GM23338 (cell line): ENCODE measurements at regions not wholly inside any gene's neighbourhood (a gene's known extent, or its start where the extent isn't known, plus 50 kb on each side); places are given as distances from the start of the nearest gene placed in this dataset.

ENCODE experiments used
- ATAC-seq: fragments of 200-7000 bp; cut with Tn5 transposase; 3 replicates; pipeline ENCODE4 v1.9.1; 2020
- DNase-seq: peaks from one replicate; pipeline ENCODE4 v3.0.0-alpha.2; 2015; ENCODE audit warnings: low spot score
- H2AFZ ChIP-seq: fragments of 200-600 bp; sonication (generic); 2 replicates; pipeline ENCODE4 v1.8.0; 2016; ENCODE audit warnings: antibody characterized with exemption, mild to moderate bottlenecking, moderate library complexity
- H3F3A ChIP-seq: fragments of 200-600 bp; sonication (generic); replicated peaks from 2 replicates; pipeline ENCODE4 v1.8.0; 2017; ENCODE audit warnings: antibody characterized with exemption, mixed run types, low read depth
- H3K27ac ChIP-seq: fragments of 200-600 bp; sonication (generic); 2 replicates; pipeline ENCODE4 v1.6.1; 2016; ENCODE audit warnings: low read depth
- H3K27me3 ChIP-seq: fragments of 200-600 bp; sonication (generic); 2 replicates; pipeline ENCODE4 v1.8.0; 2016; ENCODE audit warnings: mild to moderate bottlenecking, mixed run types, moderate library complexity; ENCODE audit not compliant: insufficient read depth
- H3K36me3 ChIP-seq: fragments of 200-600 bp; sonication (generic); 2 replicates; pipeline ENCODE4 v1.8.0; 2016; ENCODE audit warnings: mild to moderate bottlenecking; ENCODE audit not compliant: insufficient read depth
- H3K4me1 ChIP-seq: fragments of 200-600 bp; sonication (generic); 2 replicates; pipeline ENCODE4 v1.8.0; 2016; ENCODE audit warnings: mild to moderate bottlenecking, moderate library complexity; ENCODE audit not compliant: insufficient read depth
- H3K4me2 ChIP-seq: fragments of 200-600 bp; sonication (generic); 2 replicates; pipeline ENCODE4 v1.7.1; 2017; ENCODE audit warnings: mixed run types
- H3K4me3 ChIP-seq: fragments of 200-600 bp; sonication (generic); 2 replicates; pipeline ENCODE4 v1.6.1; 2016; ENCODE audit warnings: mixed run types
- H3K79me2 ChIP-seq: fragments of 200-600 bp; sonication (generic); replicated peaks from 2 replicates; pipeline ENCODE4 v1.8.0; 2017; ENCODE audit warnings: mild to moderate bottlenecking; ENCODE audit not compliant: insufficient read depth
- H3K9me2 ChIP-seq: fragments of 200-600 bp; sonication (generic); 2 replicates; pipeline ENCODE4 v1.8.0; 2017; ENCODE audit not compliant: insufficient read depth
- H4K20me1 ChIP-seq: fragments of 200-600 bp; sonication (generic); replicated peaks from 2 replicates; pipeline ENCODE4 v1.8.0; 2017; ENCODE audit warnings: mild to moderate bottlenecking; ENCODE audit not compliant: insufficient read depth
- H3K27ac Mint-ChIP-seq: 2 replicates; pipeline ENCODE4 v1.8.0; 2020; ENCODE audit warnings: inconsistent platforms, mild to moderate bottlenecking, moderate library complexity, mixed read lengths
- H3K27me3 Mint-ChIP-seq: 3 replicates; pipeline ENCODE4 v1.8.0; 2022; ENCODE audit warnings: low read depth, mild to moderate bottlenecking, moderate library complexity, mixed read lengths, inconsistent platforms; ENCODE audit not compliant: insufficient read depth, poor library complexity
- H3K36me3 Mint-ChIP-seq: 3 replicates; pipeline ENCODE4 v1.8.0; 2021; ENCODE audit warnings: low read depth, mild to moderate bottlenecking, inconsistent platforms, moderate library complexity, mixed read lengths
- H3K4me1 Mint-ChIP-seq: 3 replicates; pipeline ENCODE4 v1.8.0; 2020; ENCODE audit warnings: mild to moderate bottlenecking, inconsistent platforms, mixed read lengths
- H3K4me3 Mint-ChIP-seq: 3 replicates; pipeline ENCODE4 v1.8.0; 2021; ENCODE audit warnings: moderate library complexity, mild to moderate bottlenecking, inconsistent platforms, mixed read lengths
- H3K9me3 Mint-ChIP-seq: 3 replicates; pipeline ENCODE4 v1.8.0; 2020; ENCODE audit warnings: moderate library complexity, mild to moderate bottlenecking, inconsistent platforms, mixed read lengths
- CREB1 ChIP-seq: fragments of 250-450 bp; sonication (Bioruptor Pico); IDR thresholded peaks from 2 replicates; pipeline ENCODE4 v1.5.0; 2020; ENCODE audit warnings: low read depth, mild to moderate bottlenecking, moderate library complexity
- CTCF ChIP-seq, 2 experiments: fragments of 200-600 bp in 1 of 2; sonication (generic) in 1 of 2; conservative IDR thresholded peaks; 2 replicates each; pipeline versions ENCODE4 v1.5.1 to v1.6.1; 2016 to 2017; ENCODE audit warnings: antibody characterized with exemption in 2 of 2, low read depth in 2 of 2, mild to moderate bottlenecking in 2 of 2, moderate library complexity in 1 of 2
- EZH2phosphoT487 ChIP-seq: fragments of 200-600 bp; sonication (generic); IDR thresholded peaks from one replicate; pipeline ENCODE4 v1.8.1; 2018; ENCODE audit warnings: antibody characterized with exemption; ENCODE audit not compliant: unreplicated experiment
- JUNB ChIP-seq: IDR thresholded peaks from one replicate; pipeline ENCODE4 v1.6.1; 2016; ENCODE audit warnings: antibody characterized with exemption; ENCODE audit not compliant: unreplicated experiment
- NANOG ChIP-seq: IDR thresholded peaks from 2 replicates; pipeline ENCODE4 v1.6.1; 2016; ENCODE audit warnings: antibody characterized with exemption, borderline replicate concordance
- REST ChIP-seq: IDR thresholded peaks from one replicate; pipeline ENCODE4 v1.6.1; 2018; ENCODE audit warnings: antibody characterized with exemption; ENCODE audit not compliant: unreplicated experiment
- STAT1 ChIP-seq: IDR thresholded peaks from one replicate; pipeline ENCODE4 v1.6.1; 2016; ENCODE audit warnings: antibody characterized with exemption; ENCODE audit not compliant: unreplicated experiment
- ZNF114 ChIP-seq: fragments of 250-450 bp; sonication (Bioruptor Pico); IDR thresholded peaks from 2 replicates; pipeline ENCODE4 v1.5.0; 2020; ENCODE audit warnings: mild to moderate bottlenecking, moderate library complexity
- ZNF331 ChIP-seq: fragments of 250-450 bp; sonication (Bioruptor Pico); IDR thresholded peaks from 2 replicates; pipeline ENCODE4 v1.5.0; 2020; ENCODE audit warnings: low read depth, mild to moderate bottlenecking, moderate library complexity

- TF ChIP-seq CREB1 (CRISPR knock-in tag) (no peak), ZNF331 (CRISPR knock-in tag) (no peak), CTCF (conservative IDR thresholded peaks at IDR 0.05; ENCODE audit: low read depth in 2 of 2) (no peak), STAT1 (no peak), JUNB (no peak), REST (no peak)
Measured at GRCh38 chr3:21876782-21877181, 125.8 kb upstream of the ZNF385D start (continued).

GRCh38 chr3:21877214-21877754 lies 126.3 kb upstream of the ZNF385D start:
- Mint-ChIP-seq H3K4me3 (no peak overlapping the region), H3K4me1 (no peaks in the 10 kb centered on the region), H3K27ac (no peak overlapping the region), H3K9me3 (no peaks in the 10 kb centered on the region; the same call in 2 of the 3 replicates), H3K36me3 (no peaks in the 10 kb centered on the region), H3K27me3 (no peaks in the 10 kb centered on the region)
- H3K27ac ChIP-seq = no peak overlapping the region
- no peaks in the 10 kb centered on the region for H3K79me2 ChIP-seq
- H3K9me2 ChIP-seq = no peaks in the 10 kb centered on the region
- no peaks in the 10 kb centered on the region for H3F3A ChIP-seq
- H3K36me3 ChIP-seq = no peaks in the 10 kb centered on the region
- no peak for ATAC-seq
- no peaks in the 10 kb centered on the region for H3K4me1 ChIP-seq
- H3K4me2 ChIP-seq = no peak overlapping the region
- no peak overlapping the region for H3K4me3 ChIP-seq
- DNase-seq = no peak
- H3K27me3 ChIP-seq = no peaks in the 10 kb centered on the region
- H2AFZ ChIP-seq = 0 out of 2 replicates have a peak overlapping the region, but pooled peaks have one; percentile 6
- no peaks in the 10 kb centered on the region for H4K20me1 ChIP-seq
- TF ChIP-seq REST (no peak), CREB1 (CRISPR knock-in tag) (no peak), NANOG (no peak), CTCF (conservative IDR thresholded peaks at IDR 0.05; ENCODE audit: low read depth in 2 of 2) (no peak), STAT1 (no peak), ZNF331 (CRISPR knock-in tag) (no peak), ZNF114 (no peak), EZH2phosphoT487 (no peak)
